Endodermal cell (in vitro differentiated cells): ENCODE measurements at regions not wholly inside any gene's neighbourhood (a gene's known extent, or its start where the extent isn't known, plus 50 kb on each side); places are given as distances from the start of the nearest gene placed in this dataset.

Experiments
- DNase-seq: peaks from one replicate; pipeline ENCODE4 v3.0.0-alpha.2; 2017
- H3K27ac ChIP-seq: 2 replicates; pipeline ENCODE4 v1.5.1; 2013; ENCODE audit warnings: mild to moderate bottlenecking, low read depth, low read length, moderate library complexity
- H3K27me3 ChIP-seq: 2 replicates; pipeline ENCODE4 v1.6.1; 2013; ENCODE audit warnings: mild to moderate bottlenecking, low read length, moderate library complexity; ENCODE audit not compliant: insufficient read depth, control insufficient read depth, poor library complexity, severe bottlenecking
- H3K36me3 ChIP-seq: 2 replicates; pipeline ENCODE4 v1.7.0; 2013; ENCODE audit warnings: mild to moderate bottlenecking, low read length, moderate library complexity; ENCODE audit not compliant: control insufficient read depth, insufficient read depth
- H3K4me1 ChIP-seq: one replicate; pipeline ENCODE4 v1.7.0; 2013; ENCODE audit warnings: low read length; ENCODE audit not compliant: control insufficient read depth, insufficient read depth
- H3K4me3 ChIP-seq: 2 replicates; pipeline ENCODE4 v1.5.1; 2013; ENCODE audit warnings: mild to moderate bottlenecking, low read length, moderate library complexity
- H3K9ac ChIP-seq: 2 replicates; pipeline ENCODE4 v1.6.1; 2013; ENCODE audit warnings: mild to moderate bottlenecking, low read length, moderate library complexity; ENCODE audit not compliant: poor library complexity, severe bottlenecking; ENCODE audit errors: extremely low read depth
- H3K9me3 ChIP-seq: 2 replicates; pipeline ENCODE4 v1.6.1; 2013; ENCODE audit warnings: mild to moderate bottlenecking, low read length, moderate library complexity; ENCODE audit not compliant: control insufficient read depth
- H3K27ac Mint-ChIP-seq: 2 replicates; pipeline ENCODE4 v1.8.0; 2020; ENCODE audit warnings: mixed read lengths
- H3K27me3 Mint-ChIP-seq: 2 replicates; pipeline ENCODE4 v1.8.0; 2021; ENCODE audit warnings: mild to moderate bottlenecking, mixed read lengths; ENCODE audit not compliant: insufficient read depth
- H3K36me3 Mint-ChIP-seq: 2 replicates; pipeline ENCODE4 v1.8.0; 2020; ENCODE audit warnings: low read depth, mixed read lengths
- H3K4me1 Mint-ChIP-seq: 2 replicates; pipeline ENCODE4 v1.8.0; 2020; ENCODE audit warnings: mixed read lengths
- H3K4me3 Mint-ChIP-seq: 2 replicates; pipeline ENCODE4 v1.8.0; 2020; ENCODE audit warnings: mild to moderate bottlenecking, moderate library complexity, mixed read lengths
- H3K9me3 Mint-ChIP-seq: 2 replicates; pipeline ENCODE4 v1.8.0; 2020; ENCODE audit warnings: mild to moderate bottlenecking, mixed read lengths
- CTCF ChIP-seq: fragments of 200-600 bp; sonication (generic); conservative IDR thresholded peaks from 2 replicates; pipeline ENCODE4 v1.5.0; 2021; ENCODE audit warnings: antibody characterized with exemption, mild to moderate bottlenecking
- WGBS, 2 experiments: methylation state at CpG; one replicate each; pipeline versions ENCODE4 v1.1.5 to v1.1.7; 2013; ENCODE audit warnings: missing lambda C conversion rate in 2 of 2, mixed read lengths in 1 of 2; ENCODE audit not compliant: insufficient coverage in 1 of 2, insufficient read length in 1 of 2; 5-methylcytosine and 5-hydroxymethylcytosine counted together

- no peaks in the 10 kb centered on the region for H3K4me1 Mint-ChIP-seq
- no peaks in the 10 kb centered on the region for H3K27me3 ChIP-seq
- H3K27ac Mint-ChIP-seq, result no peak overlapping the region
- no peaks in the 10 kb centered on the region for H3K27me3 Mint-ChIP-seq
- H3K9ac ChIP-seq, result no peak overlapping the region
- 43 to 93% methylated on average over 1 of the region's 1 CpG for WGBS, 2 experiments
- H3K4me3 Mint-ChIP-seq, result no peak overlapping the region
- no peak for TF ChIP-seq CTCF
- no peak for DNase-seq
- H3K4me1 ChIP-seq, result no peaks in the 10 kb centered on the region
- H3K36me3 Mint-ChIP-seq, result no peaks in the 10 kb centered on the region
- H3K9me3 Mint-ChIP-seq, result no peaks in the 10 kb centered on the region
- no peak overlapping the region for H3K27ac ChIP-seq
- H3K4me3 ChIP-seq, result no peak overlapping the region
- H3K36me3 ChIP-seq, result no peaks in the 10 kb centered on the region
- H3K9me3 ChIP-seq, result no peaks in the 10 kb centered on the region
These were observed 111.9 kb upstream of the NRBF2 start for GRCh38 chr10:63021225-63021624.

GRCh38 chr10:63013755-63014154 lies 119.4 kb upstream of the NRBF2 start:
- 86 to 89% methylated on average over 1 of the region's 1 CpG for WGBS, 2 experiments
- H3K4me1 ChIP-seq, result no peaks in the 10 kb centered on the region
- no peak overlapping the region for H3K27ac ChIP-seq
- no peak for DNase-seq
- no peak overlapping the region for H3K4me3 ChIP-seq
- Mint-ChIP-seq H3K9me3 (peaks cover 2% of the 10 kb centered on the region), H3K4me1 (no peaks in the 10 kb centered on the region), H3K4me3 (no peak overlapping the region), H3K36me3 (no peaks in the 10 kb centered on the region), H3K27ac (no peak overlapping the region), H3K27me3 (no peaks in the 10 kb centered on the region)
- no peaks in the 10 kb centered on the region for H3K36me3 ChIP-seq
- no peak overlapping the region for H3K9ac ChIP-seq
- no peak for TF ChIP-seq CTCF
- no peaks in the 10 kb centered on the region for H3K9me3 ChIP-seq
- no peaks in the 10 kb centered on the region for H3K27me3 ChIP-seq

GRCh38 chr10:63012623-63013022 lies 120.5 kb upstream of the NRBF2 start:
- Histone ChIP-seq H3K9me3 (no peaks in the 10 kb centered on the region), H3K4me1 (no peaks in the 10 kb centered on the region), H3K27me3 (no peaks in the 10 kb centered on the region), H3K9ac (no peak overlapping the region), H3K27ac (no peak overlapping the region), H3K4me3 (no peak overlapping the region), H3K36me3 (no peaks in the 10 kb centered on the region)
- H3K9me3 Mint-ChIP-seq, result peaks cover 2% of the 10 kb centered on the region
- no peak overlapping the region for H3K27ac Mint-ChIP-seq
- no peak for DNase-seq
- no peak overlapping the region for H3K4me3 Mint-ChIP-seq
- no peak for TF ChIP-seq CTCF
- no peaks in the 10 kb centered on the region for H3K27me3 Mint-ChIP-seq
- no peaks in the 10 kb centered on the region for H3K4me1 Mint-ChIP-seq
- H3K36me3 Mint-ChIP-seq, result no peaks in the 10 kb centered on the region
